Uterus (tissue), 2 donors: ENCODE measurements at regions not wholly inside any gene's neighbourhood (a gene's known extent, or its start where the extent isn't known, plus 50 kb on each side); places are given as distances from the start of the nearest gene placed in this dataset.

ENCODE experiments used
- CTCF ChIP-seq, 4 experiments: fragments of 200-600 bp in 2 of 4; fragments of 450-650 bp in 2 of 4; sonication (generic) in 2 of 4; IDR thresholded peaks; one replicate each; pipeline ENCODE4 v1.5.1; 2016 to 2019; ENCODE audit warnings: antibody characterized with exemption in 4 of 4, mild to moderate bottlenecking in 2 of 4, moderate library complexity in 1 of 4
- POLR2A ChIP-seq, 2 donors: fragments of 450-650 bp; IDR thresholded peaks; one replicate each; pipeline ENCODE4 v1.6.1; 2016; ENCODE audit warnings: antibody characterized with exemption in 2 of 2, mild to moderate bottlenecking in 1 of 2, moderate library complexity in 1 of 2

GRCh38 chr5:106306313-106307028, 1364.3 kb downstream of the EFNA5 start:
- TF ChIP-seq CTCF (IDR thresholded peaks at IDR 0.05) = no peak
- no peak for TF ChIP-seq POLR2A (IDR thresholded peaks at IDR 0.05)
